Ishikawa (cell line): ENCODE measurements at regions not wholly inside any gene's neighbourhood (a gene's known extent, or its start where the extent isn't known, plus 50 kb on each side); places are given as distances from the start of the nearest gene placed in this dataset.
A peak's percentile ranks its signal among the peaks of the same experiment; 100 is the strongest.

Experiments
- CEBPB ChIP-seq: IDR thresholded peaks from 2 replicates; pipeline ENCODE4 v1.6.1; 2012
- CREB1 ChIP-seq: IDR thresholded peaks from 2 replicates; pipeline ENCODE4 v1.6.1; 2012; ENCODE audit warnings: low read depth
- EGR1 ChIP-seq: IDR thresholded peaks from 2 replicates; pipeline ENCODE4 v1.6.1; 2012
- EP300 ChIP-seq: IDR thresholded peaks from 2 replicates; pipeline ENCODE4 v1.6.1; 2012; ENCODE audit warnings: borderline replicate concordance
- NFIC ChIP-seq: IDR thresholded peaks from 2 replicates; pipeline ENCODE4 v1.6.1; 2012
- RAD21 ChIP-seq: IDR thresholded peaks from 2 replicates; pipeline ENCODE4 v1.6.1; 2012; ENCODE audit warnings: low read depth
- TAF1 ChIP-seq: IDR thresholded peaks from 2 replicates; pipeline ENCODE4 v1.6.1; 2012; ENCODE audit warnings: low read depth, mild to moderate bottlenecking
- TCF12 ChIP-seq: IDR thresholded peaks from 2 replicates; pipeline ENCODE4 v1.6.1; 2012; ENCODE audit warnings: low read depth
- TEAD4 ChIP-seq: IDR thresholded peaks from 2 replicates; pipeline ENCODE4 v1.6.1; 2012
- YY1 ChIP-seq: IDR thresholded peaks from 2 replicates; pipeline ENCODE4 v1.6.1; 2012; ENCODE audit warnings: low read depth
- ZBTB7A ChIP-seq: IDR thresholded peaks from 2 replicates; pipeline ENCODE4 v1.6.1; 2012; ENCODE audit warnings: low read depth
- TF ChIP-seq, protein P1 (sequence below): IDR thresholded peaks from 2 replicates; pipeline ENCODE4 v1.6.1; 2012
- TF ChIP-seq, protein P2 (sequence below): IDR thresholded peaks from 2 replicates; pipeline ENCODE4 v1.6.1; 2012; ENCODE audit warnings: low read depth, mild to moderate bottlenecking
- TF ChIP-seq, protein P3 (sequence below): IDR thresholded peaks from 2 replicates; pipeline ENCODE4 v1.6.1; 2012

DNA sequence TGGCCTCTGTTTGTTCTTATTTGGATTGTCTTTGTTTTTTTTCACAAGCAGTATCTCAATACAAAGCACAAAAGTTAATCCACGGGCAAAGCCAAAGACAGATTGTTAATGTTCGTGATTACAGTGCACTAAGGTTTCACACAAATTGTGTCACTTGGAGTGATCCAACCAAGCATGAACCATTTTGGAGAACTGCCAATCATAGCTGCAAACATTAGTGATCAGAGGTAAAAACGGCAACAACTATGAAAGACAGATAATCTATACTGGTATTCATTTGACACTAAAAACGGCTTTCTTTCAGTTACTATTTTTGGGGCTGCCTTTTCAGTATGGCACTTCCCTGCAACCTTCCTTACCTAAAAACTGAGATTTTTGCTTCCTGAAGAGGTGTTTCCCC, 213.1 kb upstream of the GULP1 start:
- TF ChIP-seq CREB1: no peak
- TF ChIP-seq TEAD4: no peak
- TF ChIP-seq TAF1: no peak
- TF ChIP-seq RAD21: no peak
- TF ChIP-seq ZBTB7A: no peak
- no peak for TF ChIP-seq EGR1
- TF ChIP-seq, protein P1, sequence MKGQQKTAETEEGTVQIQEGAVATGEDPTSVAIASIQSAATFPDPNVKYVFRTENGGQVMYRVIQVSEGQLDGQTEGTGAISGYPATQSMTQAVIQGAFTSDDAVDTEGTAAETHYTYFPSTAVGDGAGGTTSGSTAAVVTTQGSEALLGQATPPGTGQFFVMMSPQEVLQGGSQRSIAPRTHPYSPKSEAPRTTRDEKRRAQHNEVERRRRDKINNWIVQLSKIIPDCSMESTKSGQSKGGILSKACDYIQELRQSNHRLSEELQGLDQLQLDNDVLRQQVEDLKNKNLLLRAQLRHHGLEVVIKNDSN: no peak
- TF ChIP-seq EP300: no peak
- TF ChIP-seq, protein P2, sequence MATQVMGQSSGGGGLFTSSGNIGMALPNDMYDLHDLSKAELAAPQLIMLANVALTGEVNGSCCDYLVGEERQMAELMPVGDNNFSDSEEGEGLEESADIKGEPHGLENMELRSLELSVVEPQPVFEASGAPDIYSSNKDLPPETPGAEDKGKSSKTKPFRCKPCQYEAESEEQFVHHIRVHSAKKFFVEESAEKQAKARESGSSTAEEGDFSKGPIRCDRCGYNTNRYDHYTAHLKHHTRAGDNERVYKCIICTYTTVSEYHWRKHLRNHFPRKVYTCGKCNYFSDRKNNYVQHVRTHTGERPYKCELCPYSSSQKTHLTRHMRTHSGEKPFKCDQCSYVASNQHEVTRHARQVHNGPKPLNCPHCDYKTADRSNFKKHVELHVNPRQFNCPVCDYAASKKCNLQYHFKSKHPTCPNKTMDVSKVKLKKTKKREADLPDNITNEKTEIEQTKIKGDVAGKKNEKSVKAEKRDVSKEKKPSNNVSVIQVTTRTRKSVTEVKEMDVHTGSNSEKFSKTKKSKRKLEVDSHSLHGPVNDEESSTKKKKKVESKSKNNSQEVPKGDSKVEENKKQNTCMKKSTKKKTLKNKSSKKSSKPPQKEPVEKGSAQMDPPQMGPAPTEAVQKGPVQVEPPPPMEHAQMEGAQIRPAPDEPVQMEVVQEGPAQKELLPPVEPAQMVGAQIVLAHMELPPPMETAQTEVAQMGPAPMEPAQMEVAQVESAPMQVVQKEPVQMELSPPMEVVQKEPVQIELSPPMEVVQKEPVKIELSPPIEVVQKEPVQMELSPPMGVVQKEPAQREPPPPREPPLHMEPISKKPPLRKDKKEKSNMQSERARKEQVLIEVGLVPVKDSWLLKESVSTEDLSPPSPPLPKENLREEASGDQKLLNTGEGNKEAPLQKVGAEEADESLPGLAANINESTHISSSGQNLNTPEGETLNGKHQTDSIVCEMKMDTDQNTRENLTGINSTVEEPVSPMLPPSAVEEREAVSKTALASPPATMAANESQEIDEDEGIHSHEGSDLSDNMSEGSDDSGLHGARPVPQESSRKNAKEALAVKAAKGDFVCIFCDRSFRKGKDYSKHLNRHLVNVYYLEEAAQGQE: no peak
- TF ChIP-seq YY1: no peak
- TF ChIP-seq CEBPB: no peak
- TF ChIP-seq, protein P3, sequence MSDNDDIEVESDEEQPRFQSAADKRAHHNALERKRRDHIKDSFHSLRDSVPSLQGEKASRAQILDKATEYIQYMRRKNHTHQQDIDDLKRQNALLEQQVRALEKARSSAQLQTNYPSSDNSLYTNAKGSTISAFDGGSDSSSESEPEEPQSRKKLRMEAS: no peak
- TF ChIP-seq TCF12: no peak
- peak; percentile 56 for TF ChIP-seq NFIC
